HG03103 (cell line): ENCODE measurements at regions not wholly inside any gene's neighbourhood (a gene's known extent, or its start where the extent isn't known, plus 50 kb on each side); places are given as distances from the start of the nearest gene placed in this dataset.

ENCODE experiments used
- ATAC-seq: cut with Tn5 transposase; IDR thresholded peaks from one replicate; pipeline ENCODE4 v1.9.1; 2021; ENCODE audit warnings: low read depth; ENCODE audit not compliant: unreplicated experiment

DNA sequence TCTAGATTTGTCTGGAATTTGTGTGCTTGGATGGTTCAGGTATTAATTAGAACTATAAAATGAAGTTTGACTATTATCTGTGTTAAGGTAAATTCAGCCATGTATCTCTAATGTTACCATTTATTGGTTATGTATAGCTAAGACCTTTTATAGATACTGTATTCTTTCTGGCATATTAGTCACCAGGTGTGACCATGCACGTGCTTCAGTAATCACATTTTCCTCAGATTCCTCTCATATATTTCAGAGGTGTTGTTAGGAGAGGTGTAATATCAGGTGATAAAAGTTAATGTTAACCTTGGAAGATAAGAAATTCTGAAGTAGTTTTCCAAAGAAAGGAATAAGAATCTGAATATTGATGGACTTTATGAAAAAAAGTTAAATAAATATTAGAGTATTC is 194.5 kb upstream of the KHDRBS2 start:
- no peak for ATAC-seq

- ATAC-seq = no peak
Observed at GRCh38 chr6:62479697-62480220, 193.7 kb upstream of the KHDRBS2 start.

DNA sequence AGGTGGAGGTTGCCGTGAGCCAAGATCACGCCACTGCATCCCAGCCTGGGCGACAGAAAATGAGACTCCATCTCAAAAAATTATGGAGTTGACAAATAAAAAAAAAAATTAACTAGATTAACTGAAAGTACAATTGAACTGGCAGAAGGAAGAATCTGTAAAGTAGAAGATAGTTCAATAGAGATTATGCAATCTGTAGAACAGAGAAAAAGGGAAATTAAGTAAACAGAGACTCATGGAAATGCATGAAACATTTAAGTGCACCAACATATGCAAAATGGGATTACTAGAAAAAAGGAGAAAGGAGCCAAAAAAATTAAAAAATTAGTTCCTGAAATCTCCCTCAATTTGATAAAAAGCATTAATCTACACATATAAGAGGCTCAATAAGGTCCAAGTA is 188.8 kb upstream of the KHDRBS2 start:
- ATAC-seq = no peak

GRCh38 chr6:62466607-62467006 is 180.6 kb upstream of the KHDRBS2 start:
- no peak for ATAC-seq

DNA sequence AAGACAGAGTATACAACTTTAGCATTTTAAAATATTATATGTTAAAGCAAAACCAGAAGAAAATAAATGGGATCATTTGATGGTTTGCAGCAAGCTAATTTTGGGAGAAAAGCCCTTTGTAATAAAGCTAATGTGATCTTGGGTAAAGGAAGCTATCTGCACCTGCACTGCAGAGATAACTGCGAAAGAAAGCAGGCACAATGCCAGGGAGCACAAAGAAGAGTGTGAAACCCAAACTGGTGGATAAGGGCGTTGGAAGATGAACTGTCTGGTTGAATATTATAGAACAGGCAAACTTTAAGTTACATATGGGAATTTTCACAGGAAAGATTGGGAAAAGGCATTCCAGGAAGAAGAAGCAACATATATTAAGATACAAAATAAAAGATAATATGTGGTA is 179.2 kb upstream of the KHDRBS2 start:
- ATAC-seq = no peak

- ATAC-seq = no peak
Observed at GRCh38 chr6:62452586-62452985, 166.6 kb upstream of the KHDRBS2 start.

DNA sequence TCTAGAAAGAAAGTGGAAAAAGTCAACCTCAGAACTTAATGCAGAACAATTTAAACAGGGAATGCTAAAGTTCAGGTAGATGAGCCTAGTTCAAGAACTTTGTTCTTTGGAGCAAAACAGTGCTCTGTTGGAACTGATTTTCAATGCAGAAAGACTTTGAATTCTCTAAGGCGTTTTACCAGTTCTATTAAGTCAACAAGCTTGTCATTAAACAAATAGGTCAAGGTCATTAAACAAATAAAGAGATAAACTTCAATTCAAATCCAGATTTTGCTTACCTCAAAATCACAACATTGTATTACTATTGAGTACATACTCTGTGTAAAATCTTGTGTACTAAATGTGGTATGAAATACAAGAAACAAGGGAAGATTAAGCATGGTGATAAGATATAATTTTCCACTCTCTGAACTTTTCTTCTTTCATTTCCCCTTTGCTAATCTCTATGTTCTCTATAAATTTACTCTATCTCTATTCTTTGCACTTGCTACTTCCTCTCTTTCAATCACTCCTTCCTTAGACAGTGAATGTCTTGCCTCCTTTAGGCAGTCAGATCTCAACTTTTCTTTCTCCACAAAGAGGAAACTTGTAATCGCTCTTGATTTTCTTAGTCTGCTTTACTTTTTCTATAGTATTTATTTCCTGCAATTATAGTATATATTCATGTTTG is 160.8 kb upstream of the KHDRBS2 start:
- no peak for ATAC-seq

DNA sequence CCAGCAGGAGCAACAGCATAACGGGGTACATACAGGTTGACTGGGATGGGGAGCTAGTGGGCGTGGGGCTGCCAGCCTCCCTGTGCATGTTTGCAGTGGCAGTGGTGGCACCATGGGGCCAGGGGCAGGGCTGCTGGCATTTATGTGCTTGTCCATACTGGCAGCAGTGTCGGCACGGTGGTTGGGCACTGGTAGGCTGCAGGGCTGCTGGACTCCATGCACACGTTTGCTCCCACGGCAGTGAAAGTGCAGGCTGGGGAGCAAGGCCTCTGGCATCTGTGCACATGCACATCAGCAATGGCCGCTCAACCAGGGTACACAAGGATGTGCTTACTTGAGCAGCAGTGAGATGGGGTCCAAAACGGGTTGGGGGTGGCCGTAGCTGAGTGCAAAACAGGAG is 159.5 kb upstream of the KHDRBS2 start:
- ATAC-seq = no peak

DNA sequence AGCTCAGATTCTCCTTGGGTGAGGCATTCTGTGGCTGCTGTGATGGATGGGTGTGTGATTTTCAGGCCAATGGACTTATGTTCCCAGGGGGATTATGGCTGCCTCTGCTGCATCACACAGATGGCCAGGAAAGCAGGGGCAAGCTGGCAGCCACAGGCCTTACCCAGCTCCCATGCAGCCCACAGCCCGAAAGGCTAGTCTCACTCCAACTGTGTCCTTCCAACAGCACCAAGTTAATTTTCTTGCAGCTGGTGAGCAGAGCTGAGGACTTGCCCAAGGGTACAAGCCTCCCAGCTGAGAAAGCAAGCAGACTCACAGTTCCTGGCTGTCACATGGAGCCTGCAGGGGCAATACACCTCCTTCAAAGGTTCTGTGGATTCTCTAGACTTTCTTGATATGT is 155.2 kb upstream of the KHDRBS2 start:
- no peak for ATAC-seq

GRCh38 chr6:62429781-62430180 is 143.8 kb upstream of the KHDRBS2 start:
- no peak for ATAC-seq

- ATAC-seq = no peak
Observed at GRCh38 chr6:62400521-62401259, 114.7 kb upstream of the KHDRBS2 start.

DNA sequence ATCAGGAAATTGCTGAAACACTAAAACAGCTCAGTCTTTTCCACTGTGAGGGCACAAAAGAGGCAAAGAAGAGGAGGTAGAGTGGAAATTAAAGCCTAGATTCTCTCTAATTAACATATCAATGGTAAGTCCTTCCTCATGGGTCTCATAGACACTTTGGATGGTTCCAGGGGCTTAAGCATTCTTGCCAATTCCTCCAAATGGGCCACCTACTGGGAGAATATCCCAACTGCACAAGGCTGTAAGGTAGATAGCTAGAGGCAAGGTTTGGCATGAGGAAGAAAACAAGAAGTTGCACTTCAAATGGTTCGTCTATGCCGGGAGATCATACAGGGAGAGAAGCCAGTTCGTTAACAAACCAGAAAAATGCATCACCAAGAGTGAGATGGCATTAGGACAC is 107.6 kb upstream of the KHDRBS2 start:
- no peak for ATAC-seq

DNA sequence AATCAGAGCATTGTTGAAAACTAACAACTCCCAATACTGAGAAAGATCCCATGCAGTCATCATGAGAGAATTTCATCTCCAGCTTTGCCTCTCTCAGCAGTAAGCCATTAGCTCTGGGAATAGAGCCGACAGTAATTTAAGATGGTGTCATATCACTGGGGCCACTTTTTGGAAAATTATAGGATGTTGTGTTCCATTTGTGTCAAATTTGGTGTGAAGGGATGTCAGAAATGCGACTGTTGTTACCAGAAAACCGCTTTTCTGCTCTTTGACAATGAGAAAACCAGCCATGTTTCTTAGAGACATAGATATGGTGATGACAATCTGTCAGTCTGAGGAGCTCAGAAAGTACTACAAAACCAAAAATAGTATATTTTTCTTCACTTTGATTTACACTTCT is 106.3 kb upstream of the KHDRBS2 start:
- no peak for ATAC-seq

DNA sequence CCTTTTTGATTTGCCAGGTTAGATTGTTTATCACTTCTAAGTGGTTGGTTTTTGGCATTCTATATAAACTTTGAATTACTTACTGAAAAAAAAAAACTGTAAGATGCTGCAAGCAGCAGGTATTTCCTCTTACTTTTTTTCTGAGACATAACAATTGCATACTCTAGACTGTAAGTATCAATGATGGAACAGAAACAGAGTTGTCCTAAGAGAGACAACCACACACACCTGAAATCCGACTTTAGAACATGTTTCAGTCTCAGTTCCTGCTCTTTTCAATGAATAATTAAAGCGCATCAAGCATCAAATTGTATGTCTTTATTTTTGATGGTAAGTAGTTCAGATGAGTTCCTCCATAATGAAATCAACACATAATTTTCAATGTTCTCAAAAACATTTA is 105.3 kb upstream of the KHDRBS2 start:
- no peak for ATAC-seq

GRCh38 chr6:62390401-62390800 is 104.4 kb upstream of the KHDRBS2 start:
- ATAC-seq = no peak

- no peak for ATAC-seq
Observed at GRCh38 chr6:62371453-62372210, 85.6 kb upstream of the KHDRBS2 start.

DNA sequence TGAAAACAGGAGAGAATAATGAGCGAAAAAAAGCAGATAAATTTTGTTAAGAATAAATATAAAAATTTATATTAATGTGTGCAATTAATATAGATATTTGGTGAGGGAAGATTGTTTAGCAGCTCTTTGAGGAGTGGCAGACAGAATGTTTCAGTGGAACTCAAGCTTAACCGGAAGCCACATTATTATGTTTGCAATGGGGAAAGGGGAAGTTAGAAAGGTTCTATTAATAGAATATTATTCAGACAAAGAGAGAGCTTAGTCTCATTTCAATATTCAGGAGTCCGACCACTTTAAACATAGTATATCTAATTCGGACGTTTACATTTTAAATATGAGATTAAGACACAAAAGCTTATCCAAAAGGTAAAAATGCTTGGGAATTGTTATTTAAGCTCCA is 81.6 kb upstream of the KHDRBS2 start:
- ATAC-seq = peak; percentile 100

GRCh38 chr6:62362097-62362496 is 76.1 kb upstream of the KHDRBS2 start:
- ATAC-seq = no peak

DNA sequence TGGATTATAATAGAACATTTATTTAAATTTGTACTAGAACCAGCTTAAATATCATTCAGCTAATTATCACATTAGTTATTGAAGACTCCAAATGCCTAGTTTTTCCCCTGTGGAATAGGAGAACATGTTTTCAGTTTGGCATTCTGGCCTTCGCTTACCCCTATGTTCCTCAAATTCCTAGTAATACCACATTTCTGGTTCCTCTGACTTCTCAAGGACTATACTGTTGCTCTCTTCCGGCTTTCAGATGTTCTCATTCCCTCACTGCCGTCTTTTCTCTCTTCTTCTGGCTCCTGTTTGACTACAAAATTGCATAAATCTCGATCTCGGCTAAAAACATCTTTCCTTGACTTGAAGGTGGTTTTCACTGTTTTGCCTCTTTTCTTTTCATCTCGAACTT is 71.8 kb upstream of the KHDRBS2 start:
- ATAC-seq = no peak

DNA sequence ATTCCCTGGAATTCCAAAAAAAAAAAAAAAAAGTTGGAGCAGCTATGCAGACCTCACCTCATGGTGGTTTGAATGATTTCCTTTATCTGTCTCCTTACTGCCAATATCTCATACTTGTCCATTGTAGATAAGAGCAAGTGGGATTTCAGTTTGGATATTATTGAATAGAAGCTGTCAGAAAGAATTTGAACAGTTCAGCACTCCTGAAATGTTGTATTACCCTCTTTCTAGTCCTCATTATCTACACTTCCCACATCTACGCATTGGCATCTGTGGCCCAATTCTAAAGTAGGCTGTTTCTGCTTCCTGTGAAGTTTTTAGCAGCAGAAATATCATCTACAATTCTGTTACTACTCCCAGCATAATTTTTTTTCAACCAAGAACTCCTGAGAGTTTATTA is 68.2 kb upstream of the KHDRBS2 start:
- ATAC-seq = no peak

GRCh38 chr6:62345962-62346689 is 60.1 kb upstream of the KHDRBS2 start:
- ATAC-seq = no peak
